ENCODE measurements at regions not wholly inside any gene's neighbourhood (a gene's known extent, or its start where the extent isn't known, plus 50 kb on each side); places are given as distances from the start of the nearest gene placed in this dataset.

DNA sequence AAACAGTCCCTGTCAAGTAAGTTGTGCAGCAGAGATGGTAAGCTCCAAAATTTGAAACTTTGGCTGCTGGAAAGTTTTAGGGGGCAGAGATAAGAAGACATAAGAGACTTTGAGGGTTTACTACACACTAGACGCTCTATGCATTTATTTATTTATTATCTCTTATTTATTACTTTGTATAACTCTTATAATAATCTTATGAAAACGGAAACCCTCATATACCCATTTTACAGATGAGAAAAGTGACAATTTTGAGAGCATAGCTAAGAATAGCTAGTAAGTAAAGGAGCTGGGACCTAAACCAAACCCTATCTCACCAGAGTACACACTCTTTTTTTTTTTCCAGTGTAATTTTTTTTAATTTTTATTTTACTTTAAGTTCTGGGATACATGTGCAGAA, 112.8 kb upstream of the PKDCC start:
- Histone ChIP-seq H3K9me2 (ENCODE audit: insufficient read depth, low read length) (no peaks in the 10 kb centered on the region), H3K4me3 (ENCODE audit: low read depth, low read length, poor library complexity, severe bottlenecking) (no peak overlapping the region), H4K20me1 (ENCODE audit: insufficient read depth, low read length) (no peaks in the 10 kb centered on the region), H3K27ac (ENCODE audit: low read depth, low read length, poor library complexity, severe bottlenecking) (no peak overlapping the region), H3K79me2 (ENCODE audit: insufficient read depth, low read depth, low read length) (no peaks in the 10 kb centered on the region), H3K4me1 (ENCODE audit: insufficient read depth, low read length, poor library complexity, severe bottlenecking) (no peaks in the 10 kb centered on the region), H3K36me3 (ENCODE audit: insufficient read depth, low read length) (no peaks in the 10 kb centered on the region), H3K4me2 (ENCODE audit: low read length) (no peak overlapping the region), H3K9me3 (ENCODE audit: low read length) (no peaks in the 10 kb centered on the region), H2AFZ (ENCODE audit: low read length) (no peak overlapping the region)
- TF ChIP-seq EZH2phosphoT487 (IDR thresholded peaks at IDR 0.05; ENCODE audit: borderline replicate concordance, low read depth, low read length), result no peak
- TF ChIP-seq, protein P1, sequence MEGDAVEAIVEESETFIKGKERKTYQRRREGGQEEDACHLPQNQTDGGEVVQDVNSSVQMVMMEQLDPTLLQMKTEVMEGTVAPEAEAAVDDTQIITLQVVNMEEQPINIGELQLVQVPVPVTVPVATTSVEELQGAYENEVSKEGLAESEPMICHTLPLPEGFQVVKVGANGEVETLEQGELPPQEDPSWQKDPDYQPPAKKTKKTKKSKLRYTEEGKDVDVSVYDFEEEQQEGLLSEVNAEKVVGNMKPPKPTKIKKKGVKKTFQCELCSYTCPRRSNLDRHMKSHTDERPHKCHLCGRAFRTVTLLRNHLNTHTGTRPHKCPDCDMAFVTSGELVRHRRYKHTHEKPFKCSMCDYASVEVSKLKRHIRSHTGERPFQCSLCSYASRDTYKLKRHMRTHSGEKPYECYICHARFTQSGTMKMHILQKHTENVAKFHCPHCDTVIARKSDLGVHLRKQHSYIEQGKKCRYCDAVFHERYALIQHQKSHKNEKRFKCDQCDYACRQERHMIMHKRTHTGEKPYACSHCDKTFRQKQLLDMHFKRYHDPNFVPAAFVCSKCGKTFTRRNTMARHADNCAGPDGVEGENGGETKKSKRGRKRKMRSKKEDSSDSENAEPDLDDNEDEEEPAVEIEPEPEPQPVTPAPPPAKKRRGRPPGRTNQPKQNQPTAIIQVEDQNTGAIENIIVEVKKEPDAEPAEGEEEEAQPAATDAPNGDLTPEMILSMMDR (conservative IDR thresholded peaks at IDR 0.05; ENCODE audit: low read length), result no peak
- ChIA-PET POLR2A (no interaction called here), CTCF (ENCODE audit: unreplicated experiment) (no interaction called here)
- intact Hi-C loops (cut with micrococcal nuclease; ENCODE audit: unreplicated experiment), result no loop called here
- no TSS peak for BruUV-seq (replicated peaks)
- no peak for DNase-seq (ENCODE audit: low spot score)

DNA sequence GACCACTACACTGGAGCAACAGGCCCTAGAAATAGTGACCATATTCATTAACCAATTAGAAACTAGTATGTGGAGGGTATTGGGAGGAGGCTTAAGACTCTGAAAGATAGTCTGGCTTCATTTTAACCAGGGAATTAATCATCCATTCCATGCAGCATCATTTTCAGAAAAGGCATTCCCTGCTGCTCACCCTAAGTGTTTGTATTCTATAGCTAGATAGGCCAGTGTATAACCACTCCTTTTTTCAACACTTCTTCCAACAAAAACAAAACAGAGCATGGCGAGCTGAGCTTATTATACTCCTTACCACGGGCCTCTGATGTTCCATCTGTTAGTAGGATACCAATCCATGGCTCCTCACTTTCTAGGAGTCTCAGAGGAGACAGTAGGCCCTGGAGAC, 112.0 kb upstream of the PKDCC start:
- ChIA-PET POLR2A (no interaction called here), CTCF (ENCODE audit: unreplicated experiment) (no interaction called here)
- Histone ChIP-seq H3K9me3 (ENCODE audit: low read length) (no peaks in the 10 kb centered on the region), H2AFZ (ENCODE audit: low read length) (no peak overlapping the region), H4K20me1 (ENCODE audit: insufficient read depth, low read length) (no peaks in the 10 kb centered on the region), H3K9me2 (ENCODE audit: insufficient read depth, low read length) (no peaks in the 10 kb centered on the region), H3K36me3 (ENCODE audit: insufficient read depth, low read length) (no peaks in the 10 kb centered on the region), H3K27ac (ENCODE audit: low read depth, low read length, poor library complexity, severe bottlenecking) (no peak overlapping the region), H3K4me2 (ENCODE audit: low read length) (no peak overlapping the region), H3K4me1 (ENCODE audit: insufficient read depth, low read length, poor library complexity, severe bottlenecking) (no peaks in the 10 kb centered on the region), H3K4me3 (ENCODE audit: low read depth, low read length, poor library complexity, severe bottlenecking) (no peak overlapping the region), H3K79me2 (ENCODE audit: insufficient read depth, low read depth, low read length) (no peaks in the 10 kb centered on the region)
- intact Hi-C loops (cut with micrococcal nuclease; ENCODE audit: unreplicated experiment), result no loop called here
- no TSS peak for BruUV-seq (replicated peaks)
- TF ChIP-seq, protein P1 (conservative IDR thresholded peaks at IDR 0.05; ENCODE audit: low read length), result no peak
- no peak for TF ChIP-seq EZH2phosphoT487 (IDR thresholded peaks at IDR 0.05; ENCODE audit: borderline replicate concordance, low read depth, low read length)
- DNase-seq (ENCODE audit: low spot score), result no peak

DNA sequence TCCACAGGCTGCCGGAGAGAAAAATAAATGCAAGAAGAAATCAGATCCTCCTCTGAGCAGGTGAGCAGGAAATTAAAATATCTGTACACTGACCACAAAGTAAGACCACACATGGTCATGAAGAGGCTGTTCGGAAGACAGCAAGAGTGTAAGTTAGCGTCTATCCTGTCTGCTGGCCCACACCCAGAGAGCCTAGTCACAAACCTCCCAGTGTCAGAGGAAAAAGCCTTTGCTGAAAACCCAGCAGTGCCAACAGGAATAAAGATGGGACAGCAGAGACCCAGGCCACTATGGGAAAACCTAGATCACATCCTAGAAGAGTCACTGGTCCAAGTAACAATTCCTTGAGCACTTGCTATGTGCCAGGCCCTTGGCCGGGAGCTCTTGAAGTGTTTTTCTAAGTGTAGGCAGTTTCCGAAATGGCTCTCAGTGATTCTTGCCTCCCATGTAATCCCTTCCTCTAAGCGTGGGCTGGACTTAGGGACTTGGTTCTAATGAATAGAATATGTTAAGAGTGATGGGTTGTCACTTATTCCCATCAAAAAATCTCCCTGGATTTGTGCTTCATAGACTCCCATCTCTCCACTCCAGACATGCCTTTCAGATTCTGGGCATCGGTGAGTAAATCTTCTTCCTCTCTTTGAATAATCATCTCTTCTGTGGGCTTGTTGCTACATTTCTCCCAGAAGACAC, 110.9 kb upstream of the PKDCC start:
- H3K4me2 ChIP-seq (ENCODE audit: low read length), result no peak overlapping the region
- no peak overlapping the region for H3K4me3 ChIP-seq (ENCODE audit: low read depth, low read length, poor library complexity, severe bottlenecking)
- ChIA-PET CTCF (ENCODE audit: unreplicated experiment) (no interaction called here), POLR2A (no interaction called here)
- H3K36me3 ChIP-seq (ENCODE audit: insufficient read depth, low read length), result no peaks in the 10 kb centered on the region
- TF ChIP-seq EZH2phosphoT487 (IDR thresholded peaks at IDR 0.05; ENCODE audit: borderline replicate concordance, low read depth, low read length), result no peak
- TF ChIP-seq, protein P1 (conservative IDR thresholded peaks at IDR 0.05; ENCODE audit: low read length), result no peak
- BruUV-seq (replicated peaks), result no TSS peak
- no peak for DNase-seq (ENCODE audit: low spot score)
- no peaks in the 10 kb centered on the region for H3K9me2 ChIP-seq (ENCODE audit: insufficient read depth, low read length)
- H3K79me2 ChIP-seq (ENCODE audit: insufficient read depth, low read depth, low read length), result no peaks in the 10 kb centered on the region
- no peak overlapping the region for H3K27ac ChIP-seq (ENCODE audit: low read depth, low read length, poor library complexity, severe bottlenecking)
- intact Hi-C loops (cut with micrococcal nuclease; ENCODE audit: unreplicated experiment), result no loop called here
- no peaks in the 10 kb centered on the region for H4K20me1 ChIP-seq (ENCODE audit: insufficient read depth, low read length)
- no peak overlapping the region for H2AFZ ChIP-seq (ENCODE audit: low read length)
- H3K4me1 ChIP-seq (ENCODE audit: insufficient read depth, low read length, poor library complexity, severe bottlenecking), result no peaks in the 10 kb centered on the region
- H3K9me3 ChIP-seq (ENCODE audit: low read length), result no peaks in the 10 kb centered on the region
